ENCODE measurements at regions not wholly inside any gene's neighbourhood (a gene's known extent, or its start where the extent isn't known, plus 50 kb on each side); places are given as distances from the start of the nearest gene placed in this dataset.

GRCh38 chr13:64234255-64234654, 2818.6 kb upstream of the PCDH20 start:
- no peak overlapping the region for H3K4me3 ChIP-seq (ENCODE audit: low read depth, low read length)
- TF ChIP-seq CTCF (conservative IDR thresholded peaks at IDR 0.05; ENCODE audit: low read depth, low read length): no peak
- no peak for DNase-seq (ENCODE audit: low read depth)

DNA sequence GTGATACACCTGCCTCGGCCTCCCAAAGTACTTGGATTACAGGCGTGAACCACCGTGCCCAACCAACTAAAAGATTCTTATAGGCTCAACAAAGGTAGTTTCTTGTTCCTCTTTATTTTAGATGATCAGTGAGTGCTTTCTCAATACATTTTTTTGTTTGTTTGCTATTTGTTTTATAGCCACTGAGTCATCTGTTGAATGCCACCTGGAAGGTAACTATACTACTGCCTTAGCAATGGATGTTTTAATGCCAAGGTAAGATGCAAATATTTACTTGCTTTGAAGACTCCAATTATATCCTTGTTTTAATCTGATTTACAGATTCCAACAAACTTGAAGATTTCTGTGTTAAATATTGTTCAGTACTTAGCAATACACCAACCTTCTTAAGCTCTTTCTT, 2807.4 kb upstream of the PCDH20 start:
- no peak for TF ChIP-seq CTCF (conservative IDR thresholded peaks at IDR 0.05; ENCODE audit: low read depth, low read length)
- H3K4me3 ChIP-seq (ENCODE audit: low read depth, low read length): no peak overlapping the region
- no peak for DNase-seq (ENCODE audit: low read depth)

- no peak for TF ChIP-seq CTCF (conservative IDR thresholded peaks at IDR 0.05; ENCODE audit: low read depth, low read length)
- DNase-seq (ENCODE audit: low read depth): no peak
- no peak overlapping the region for H3K4me3 ChIP-seq (ENCODE audit: low read depth, low read length)
Observed at GRCh38 chr13:64206430-64207225, 2791.0 kb upstream of the PCDH20 start.

DNA sequence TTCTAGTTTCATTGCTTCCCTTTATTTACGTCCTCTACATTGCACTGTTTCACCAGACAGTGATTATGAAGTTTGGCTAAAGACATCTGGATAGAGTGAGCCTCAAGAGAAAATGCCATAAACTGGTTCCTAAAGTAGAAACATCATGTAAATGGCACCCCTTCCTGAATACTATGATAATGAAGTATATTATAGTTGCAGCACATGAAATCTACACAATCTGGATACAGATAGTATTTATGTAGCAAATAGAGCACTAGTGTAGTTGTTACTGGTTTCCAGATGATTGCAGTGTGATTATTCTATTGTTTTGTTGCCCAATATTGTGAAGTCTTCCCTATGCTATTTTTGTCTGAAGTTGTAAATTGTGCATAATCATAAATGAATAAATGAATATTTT, 2786.9 kb upstream of the PCDH20 start:
- DNase-seq (ENCODE audit: low read depth): no peak
- no peak overlapping the region for H3K4me3 ChIP-seq (ENCODE audit: low read depth, low read length)
- no peak for TF ChIP-seq CTCF (conservative IDR thresholded peaks at IDR 0.05; ENCODE audit: low read depth, low read length)

GRCh38 chr13:64197232-64197631, 2781.6 kb upstream of the PCDH20 start:
- no peak for DNase-seq (ENCODE audit: low read depth)
- no peak for TF ChIP-seq CTCF (conservative IDR thresholded peaks at IDR 0.05; ENCODE audit: low read depth, low read length)
- H3K4me3 ChIP-seq (ENCODE audit: low read depth, low read length): no peak overlapping the region

GRCh38 chr13:64186503-64187250, 2771.0 kb upstream of the PCDH20 start:
- DNase-seq (ENCODE audit: low read depth): no peak
- no peak overlapping the region for H3K4me3 ChIP-seq (ENCODE audit: low read depth, low read length)
- no peak for TF ChIP-seq CTCF (conservative IDR thresholded peaks at IDR 0.05; ENCODE audit: low read depth, low read length)
